Anterior cingulate cortex (tissue), 58 donors: ENCODE measurements at regions not wholly inside any gene's neighbourhood (a gene's known extent, or its start where the extent isn't known, plus 50 kb on each side); places are given as distances from the start of the nearest gene placed in this dataset.
"Not testable (repeated sequence)": the region's sequence is repeated elsewhere in the genome, so short reads cannot be mapped to it uniquely, and the experiment has no call there.

Experiments
- DNase-seq, 58 donors: peaks; one replicate each; lab custom pipeline; 2025; lab: John Stamatoyannopoulos, UW

DNA sequence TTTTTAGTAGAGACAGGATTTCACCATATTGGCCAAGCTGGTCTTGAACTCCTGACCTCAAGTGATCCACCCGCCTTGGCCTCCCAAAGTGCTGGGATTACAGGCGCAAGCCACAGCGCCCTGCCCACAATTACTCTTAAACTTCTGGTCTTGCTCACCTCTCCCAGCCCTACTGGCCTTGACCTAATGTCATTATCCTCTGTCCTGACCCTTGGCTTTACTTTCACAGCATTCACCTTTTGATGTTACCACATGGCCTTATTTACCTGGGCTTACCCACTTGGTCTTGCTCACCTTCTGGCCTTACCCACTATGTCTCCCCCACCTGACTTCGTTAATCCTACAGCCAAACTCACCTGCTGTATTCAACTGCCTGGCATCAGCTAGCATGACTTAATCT is 105.9 kb downstream of the IL12A start:
- no peak for DNase-seq

DNA sequence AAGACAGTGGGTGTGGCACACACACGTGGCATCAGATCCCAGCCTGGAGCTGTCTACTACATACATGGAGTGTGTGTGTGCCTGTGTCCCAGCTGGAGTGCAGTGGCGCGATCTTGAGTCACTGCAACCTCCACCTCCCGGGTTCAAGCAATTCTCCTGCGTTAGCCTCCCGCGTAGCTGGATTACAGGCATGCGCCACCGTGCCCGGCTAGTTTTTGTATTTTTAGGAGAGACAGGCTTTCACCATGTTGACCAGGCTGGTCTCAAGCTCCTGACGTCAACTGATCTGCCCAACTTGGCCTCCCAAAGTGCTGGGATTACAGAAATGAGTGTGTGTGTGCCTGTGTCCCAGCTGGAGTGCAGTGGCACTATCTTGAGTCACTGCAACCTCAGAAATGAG is 108.8 kb downstream of the IL12A start:
- DNase-seq: no peak

DNA sequence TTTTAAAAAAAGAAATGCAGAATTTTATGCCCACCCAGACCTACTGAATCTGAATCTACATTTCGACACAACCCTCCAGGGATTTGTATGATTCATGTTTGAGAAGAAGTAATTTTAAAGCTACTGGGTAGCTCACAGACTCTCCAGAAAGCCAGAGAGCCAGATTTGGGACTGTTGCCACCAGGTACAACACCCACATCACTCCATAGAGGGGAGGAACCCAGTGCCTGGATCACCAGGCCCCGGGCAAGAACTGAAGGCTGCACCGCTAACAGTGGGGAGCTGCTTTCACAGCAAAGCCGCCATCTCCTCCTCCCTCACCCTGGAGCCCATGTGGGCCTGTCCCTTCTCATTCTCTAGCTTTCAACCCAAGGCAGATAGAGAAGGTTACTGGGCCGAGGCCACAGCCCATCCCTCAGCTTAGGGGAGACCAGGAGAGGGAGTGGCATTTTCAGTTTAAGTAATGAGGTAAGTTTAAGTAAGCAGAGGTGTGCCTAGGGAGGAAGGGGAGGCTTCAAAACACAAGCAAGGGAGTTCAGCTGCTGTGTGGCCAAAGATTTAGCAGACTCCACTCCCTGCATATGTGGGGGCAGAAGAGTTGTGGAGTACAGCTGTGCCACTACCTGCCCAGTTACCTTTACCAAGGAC is 109.8 kb downstream of the IL12A start:
- DNase-seq: no peak

- DNase-seq: no peak
Measured at GRCh38 chr3:160098926-160099626, 110.4 kb downstream of the IL12A start.

- no peak for DNase-seq
Measured at GRCh38 chr3:160099834-160100233, 111.2 kb downstream of the IL12A start.

- DNase-seq: no peak
Measured at GRCh38 chr3:160100610-160101009, 112.0 kb downstream of the IL12A start.

DNA sequence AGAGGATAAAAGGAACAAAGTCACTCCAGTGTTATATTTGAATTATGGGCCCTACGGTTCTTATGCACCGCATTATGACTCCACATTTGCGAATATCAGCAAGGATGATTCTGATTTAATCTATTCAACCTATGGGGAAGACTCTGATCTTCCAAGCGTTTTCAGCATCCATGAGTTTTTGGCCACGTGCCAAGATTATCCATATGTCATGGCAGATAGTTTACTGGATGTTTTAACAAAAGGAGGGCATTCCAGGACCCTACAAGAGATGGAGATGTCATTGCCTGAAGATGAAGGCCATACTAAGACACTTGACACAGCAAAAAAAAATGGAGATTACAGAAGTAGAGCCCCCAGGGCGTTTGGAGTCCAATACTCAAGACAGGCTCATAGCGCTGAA is 113.4 kb downstream of the IL12A start:
- DNase-seq: not testable (repeated sequence)

DNA sequence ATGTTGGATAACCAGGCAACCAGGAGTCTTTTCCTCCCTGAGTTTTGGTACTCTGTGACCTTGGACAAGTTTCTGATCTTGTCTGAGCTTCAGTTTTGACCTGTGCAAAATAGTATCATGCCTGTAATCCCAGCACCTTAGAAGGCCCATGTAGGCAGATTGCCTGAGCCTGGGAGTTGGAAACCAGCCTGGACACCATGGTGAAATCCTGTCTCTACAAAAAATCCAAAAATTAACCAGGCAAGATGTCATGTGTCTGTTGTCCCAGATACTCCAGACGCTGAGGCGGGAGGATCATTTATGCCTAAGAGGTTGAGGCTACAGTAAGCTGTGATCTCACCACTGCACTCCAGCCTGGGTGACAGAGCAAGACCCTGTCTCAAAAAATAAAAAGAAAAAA is 114.8 kb downstream of the IL12A start:
- DNase-seq: peak in 2 of 58 donors; percentile 1 to 2

DNA sequence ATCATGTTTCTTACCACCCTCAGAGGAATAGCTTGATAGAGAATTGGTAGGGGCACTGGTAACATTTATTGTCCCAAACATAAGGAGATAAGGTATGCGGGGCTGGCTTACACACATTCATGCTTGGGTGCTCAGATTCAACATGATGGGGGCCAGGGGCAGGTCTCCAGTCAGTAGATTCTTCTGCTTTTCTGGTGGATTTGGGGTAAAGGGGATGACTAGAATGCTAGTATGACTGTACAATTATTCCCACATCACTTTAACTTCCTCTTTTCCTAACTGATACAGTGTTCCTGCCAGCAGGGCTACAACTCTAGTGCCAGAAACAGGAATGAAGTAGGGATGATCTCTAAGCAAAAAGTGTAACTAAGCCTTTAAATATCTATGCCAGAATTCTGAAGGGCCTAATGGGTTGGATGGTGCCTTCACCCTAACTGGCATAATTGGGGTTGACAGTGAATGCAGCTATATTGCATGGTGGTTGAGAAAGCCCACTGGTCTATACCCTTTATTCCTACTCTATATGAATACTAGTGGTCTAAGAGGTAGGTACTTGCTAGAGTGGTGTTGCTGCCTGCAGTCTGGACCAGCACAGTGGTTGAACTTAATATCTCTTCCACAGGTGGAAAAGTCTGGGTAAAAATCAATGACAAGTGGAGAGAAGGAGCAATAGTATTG is 117.4 kb downstream of the IL12A start:
- no peak for DNase-seq

DNA sequence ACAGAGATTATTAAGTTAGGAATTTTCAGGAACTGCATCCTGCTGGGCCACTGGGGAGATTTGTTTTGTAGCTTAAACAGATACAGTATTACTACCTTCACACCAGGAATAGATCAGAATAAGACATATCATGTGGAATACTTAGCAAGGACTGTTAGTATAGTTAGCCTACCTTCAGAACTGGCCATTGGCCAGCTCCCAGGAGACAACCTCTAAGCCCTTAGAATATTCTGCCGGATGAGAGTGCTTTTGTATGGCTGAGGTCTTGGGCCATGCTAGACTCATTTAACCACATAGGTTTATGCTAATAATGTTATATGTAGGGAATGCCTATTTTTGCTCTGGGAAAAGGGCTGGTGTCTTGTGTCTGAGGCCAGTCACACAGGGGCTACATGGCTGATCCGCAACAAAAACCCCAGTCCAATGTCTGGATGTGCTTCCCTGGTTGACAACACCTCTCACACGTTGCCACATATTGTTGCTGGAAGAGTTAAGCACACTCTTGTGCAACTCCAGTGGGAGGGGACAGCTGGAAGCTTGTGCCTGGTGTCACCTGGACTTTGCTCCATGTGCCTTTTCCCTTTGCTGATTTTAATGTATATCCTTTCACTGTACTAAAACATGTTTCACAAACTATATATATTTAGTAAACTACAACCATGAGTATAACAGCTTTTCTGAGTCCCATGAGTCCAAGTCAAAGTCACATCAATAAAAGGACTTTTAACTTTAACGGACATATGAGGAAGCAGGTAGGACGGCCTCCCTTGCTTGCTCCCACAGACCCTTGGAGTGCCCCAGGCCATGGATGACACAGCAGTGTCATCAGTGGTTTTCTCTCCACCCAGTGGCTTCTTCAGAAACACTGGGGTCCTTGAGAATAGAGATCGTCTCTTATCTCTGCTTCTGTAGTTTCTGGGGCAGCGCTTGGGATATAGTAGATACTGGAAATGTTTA is 118.0 kb upstream of the C3orf80 start:
- no peak for DNase-seq

DNA sequence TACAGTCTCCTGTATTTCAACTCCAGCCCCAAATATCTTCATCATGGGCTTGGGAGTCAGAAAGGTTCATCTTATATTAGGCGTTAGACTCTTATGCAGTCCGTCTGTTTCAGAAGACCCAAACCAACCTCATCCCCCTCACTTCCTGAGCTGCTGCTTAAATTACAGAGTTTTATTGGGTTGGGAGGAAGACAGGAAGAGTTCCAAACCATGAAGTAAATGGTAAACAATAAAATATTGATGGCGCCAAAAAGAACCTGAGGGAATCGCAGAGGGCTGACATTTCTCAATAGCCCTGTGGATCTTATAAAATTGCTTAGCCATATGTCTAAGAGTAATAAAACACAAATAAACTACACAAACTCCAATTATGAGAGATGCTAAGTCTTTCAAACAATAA is 116.9 kb upstream of the C3orf80 start:
- DNase-seq: no peak

GRCh38 chr3:160112481-160112880 is 112.7 kb upstream of the C3orf80 start:
- no peak for DNase-seq

DNA sequence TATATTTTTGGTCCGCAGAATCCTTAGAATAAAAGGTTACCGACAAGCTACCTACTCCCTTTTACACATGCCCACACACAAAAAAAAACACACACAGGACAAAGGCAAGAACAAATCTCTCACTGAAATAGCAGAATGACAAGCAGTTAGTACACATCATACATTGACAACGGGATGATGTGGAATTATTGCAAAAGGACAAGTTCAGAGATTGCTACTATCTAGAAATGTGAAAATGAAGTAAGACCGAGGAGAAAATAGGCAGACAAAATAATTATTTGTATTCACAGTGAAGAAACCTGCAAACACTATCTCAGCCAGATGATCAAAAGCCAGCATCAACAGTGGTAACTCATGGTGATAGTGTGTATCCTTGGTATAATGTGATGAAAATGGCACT is 112.2 kb upstream of the C3orf80 start:
- DNase-seq: no peak

- DNase-seq: no peak
Measured at GRCh38 chr3:160114355-160114995, 110.7 kb upstream of the C3orf80 start.

DNA sequence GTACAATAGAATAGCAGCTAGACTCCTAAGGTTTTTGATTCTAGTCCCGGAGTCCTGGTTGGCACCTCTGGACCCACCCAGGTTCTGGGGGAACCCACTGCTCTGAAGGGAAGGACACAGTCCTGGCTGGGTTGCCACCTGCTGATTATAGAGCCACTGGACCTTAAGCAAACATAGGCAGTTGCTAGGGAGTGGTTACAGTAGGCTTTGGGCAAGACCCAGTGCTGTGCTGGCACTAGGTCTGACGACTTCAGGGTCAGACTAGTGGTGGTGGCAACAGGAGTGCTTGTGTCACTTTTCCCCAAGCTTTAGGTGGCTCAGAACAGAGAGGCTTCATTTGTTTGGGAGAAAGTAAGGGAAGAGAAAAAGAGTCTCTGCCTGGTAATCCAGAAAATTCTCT is 109.8 kb upstream of the C3orf80 start:
- DNase-seq: no peak

GRCh38 chr3:160124224-160124623 is 101.0 kb upstream of the C3orf80 start:
- no peak for DNase-seq

GRCh38 chr3:160125258-160125657 is 100.0 kb upstream of the C3orf80 start:
- no peak for DNase-seq

- no peak for DNase-seq
Measured at GRCh38 chr3:160126051-160126450, 99.2 kb upstream of the C3orf80 start.

- DNase-seq: no peak
Measured at GRCh38 chr3:160126761-160127160, 98.5 kb upstream of the C3orf80 start.

GRCh38 chr3:160127308-160127707 is 97.9 kb upstream of the C3orf80 start:
- no peak for DNase-seq
